ENCODE measurements at regions not wholly inside any gene's neighbourhood (a gene's known extent, or its start where the extent isn't known, plus 50 kb on each side); places are given as distances from the start of the nearest gene placed in this dataset.

- H2AK5ac ChIP-seq (ENCODE audit: low read depth, low read length), result no peak overlapping the region
- no peak overlapping the region for H2BK5ac ChIP-seq (ENCODE audit: low read length)
- no peak overlapping the region for H3K27ac ChIP-seq (replicated peaks; ENCODE audit: low read length)
- no peak overlapping the region for H3K18ac ChIP-seq (ENCODE audit: low read length)
- H2BK12ac ChIP-seq (ENCODE audit: low read length), result no peak overlapping the region
- H3K23ac ChIP-seq (ENCODE audit: low read depth, low read length, poor library complexity), result no peak overlapping the region
- H2AFZ ChIP-seq (ENCODE audit: low read length), result no peak overlapping the region
- no peak overlapping the region for H3K4me3 ChIP-seq (ENCODE audit: low read length in 2 of 2)
- no peaks in the 10 kb centered on the region for H3K9me3 ChIP-seq (replicated peaks in 1 of 2; ENCODE audit: control insufficient read depth in 2 of 2, insufficient read depth in 1 of 2, low read depth in 1 of 2, low read length in 2 of 2)
- no peaks in the 10 kb centered on the region for H3K4me1 ChIP-seq (ENCODE audit: control insufficient read depth in 2 of 2, insufficient read depth in 1 of 2, low read depth in 1 of 2, low read length in 2 of 2)
- no peak overlapping the region for H3K4me2 ChIP-seq (ENCODE audit: insufficient read depth, low read length, poor library complexity, severe bottlenecking)
- H2BK15ac ChIP-seq (ENCODE audit: low read length), result no peak overlapping the region
- no peak overlapping the region for H4K8ac ChIP-seq (ENCODE audit: low read depth, low read length)
- H3K79me1 ChIP-seq (ENCODE audit: low read depth, low read length), result no peaks in the 10 kb centered on the region
- no peak overlapping the region for H2BK120ac ChIP-seq (ENCODE audit: low read depth, low read length)
- no peaks in the 10 kb centered on the region for H3K27me3 ChIP-seq (ENCODE audit: control insufficient read depth in 3 of 3, insufficient read depth in 3 of 3, low read depth in 1 of 3, low read length in 3 of 3)
- no peak overlapping the region for H3K9ac ChIP-seq (ENCODE audit: low read depth, low read length, poor library complexity)
- H3K4ac ChIP-seq (ENCODE audit: low read length), result no peak overlapping the region
- DNase-seq (ENCODE audit: low spot score), result no peak
- no peak overlapping the region for H4K91ac ChIP-seq (ENCODE audit: low read depth, low read length, poor library complexity)
- no CpG with 5 or more reads among the region's 2 CpGs for WGBS, 2 donors (ENCODE audit: extremely low coverage in 2 of 2, insufficient read length in 2 of 2, insufficient replicate concordance in 1 of 2)
- no peak overlapping the region for H3K14ac ChIP-seq (ENCODE audit: low read length)
- H3K36me3 ChIP-seq (replicated peaks in 1 of 2; ENCODE audit: control insufficient read depth in 2 of 2, insufficient read depth in 2 of 2, low read length in 2 of 2), result no peaks in the 10 kb centered on the region
Measured at GRCh38 chr17:68718926-68719325, 117.8 kb upstream of the FAM20A start.

- no peaks in the 10 kb centered on the region for H3K79me1 ChIP-seq (ENCODE audit: low read depth, low read length)
- no peaks in the 10 kb centered on the region for H3K9me3 ChIP-seq (replicated peaks in 1 of 2; ENCODE audit: control insufficient read depth in 2 of 2, insufficient read depth in 1 of 2, low read depth in 1 of 2, low read length in 2 of 2)
- no peak overlapping the region for H2AK5ac ChIP-seq (ENCODE audit: low read depth, low read length)
- no peaks in the 10 kb centered on the region for H3K4me1 ChIP-seq (ENCODE audit: control insufficient read depth in 2 of 2, insufficient read depth in 1 of 2, low read depth in 1 of 2, low read length in 2 of 2)
- H2BK15ac ChIP-seq (ENCODE audit: low read length), result no peak overlapping the region
- H4K8ac ChIP-seq (ENCODE audit: low read depth, low read length), result no peak overlapping the region
- H3K18ac ChIP-seq (ENCODE audit: low read length), result no peak overlapping the region
- no peak for DNase-seq (ENCODE audit: low spot score)
- no peaks in the 10 kb centered on the region for H3K36me3 ChIP-seq (replicated peaks in 1 of 2; ENCODE audit: control insufficient read depth in 2 of 2, insufficient read depth in 2 of 2, low read length in 2 of 2)
- H2BK5ac ChIP-seq (ENCODE audit: low read length), result no peak overlapping the region
- no peak overlapping the region for H3K4me3 ChIP-seq (ENCODE audit: low read length in 2 of 2)
- H3K27me3 ChIP-seq (ENCODE audit: control insufficient read depth in 3 of 3, insufficient read depth in 3 of 3, low read depth in 1 of 3, low read length in 3 of 3), result no peaks in the 10 kb centered on the region
- no peak overlapping the region for H2BK12ac ChIP-seq (ENCODE audit: low read length)
- no peak overlapping the region for H2BK120ac ChIP-seq (ENCODE audit: low read depth, low read length)
- H4K91ac ChIP-seq (ENCODE audit: low read depth, low read length, poor library complexity), result no peak overlapping the region
- H3K23ac ChIP-seq (ENCODE audit: low read depth, low read length, poor library complexity), result no peak overlapping the region
- H3K14ac ChIP-seq (ENCODE audit: low read length), result no peak overlapping the region
- no peak overlapping the region for H3K9ac ChIP-seq (ENCODE audit: low read depth, low read length, poor library complexity)
- no peak overlapping the region for H3K4me2 ChIP-seq (ENCODE audit: insufficient read depth, low read length, poor library complexity, severe bottlenecking)
- no peak overlapping the region for H2AFZ ChIP-seq (ENCODE audit: low read length)
- no peak overlapping the region for H3K27ac ChIP-seq (replicated peaks; ENCODE audit: low read length)
- no peak overlapping the region for H3K4ac ChIP-seq (ENCODE audit: low read length)
Measured at GRCh38 chr17:68718465-68718864, 117.3 kb upstream of the FAM20A start.

GRCh38 chr17:68714676-68715075 lies 113.5 kb upstream of the FAM20A start:
- H3K4me2 ChIP-seq (ENCODE audit: insufficient read depth, low read length, poor library complexity, severe bottlenecking), result no peak overlapping the region
- peaks cover 0 to 7% (median 0%) of the 10 kb centered on the region in 3 experiments for H3K27me3 ChIP-seq (ENCODE audit: control insufficient read depth in 3 of 3, insufficient read depth in 3 of 3, low read depth in 1 of 3, low read length in 3 of 3)
- H4K91ac ChIP-seq (ENCODE audit: low read depth, low read length, poor library complexity), result no peak overlapping the region
- H3K9me3 ChIP-seq (replicated peaks in 1 of 2; ENCODE audit: control insufficient read depth in 2 of 2, insufficient read depth in 1 of 2, low read depth in 1 of 2, low read length in 2 of 2), result no peaks in the 10 kb centered on the region
- H3K14ac ChIP-seq (ENCODE audit: low read length), result no peak overlapping the region
- no peak overlapping the region for H2BK15ac ChIP-seq (ENCODE audit: low read length)
- H3K18ac ChIP-seq (ENCODE audit: low read length), result no peak overlapping the region
- no peaks in the 10 kb centered on the region for H3K36me3 ChIP-seq (replicated peaks in 1 of 2; ENCODE audit: control insufficient read depth in 2 of 2, insufficient read depth in 2 of 2, low read length in 2 of 2)
- no peak overlapping the region for H2BK5ac ChIP-seq (ENCODE audit: low read length)
- no peaks in the 10 kb centered on the region for H3K79me1 ChIP-seq (ENCODE audit: low read depth, low read length)
- WGBS, 2 donors (ENCODE audit: extremely low coverage in 2 of 2, insufficient read length in 2 of 2, insufficient replicate concordance in 1 of 2), result no CpG with 5 or more reads among the region's 2 CpGs
- H4K8ac ChIP-seq (ENCODE audit: low read depth, low read length), result no peak overlapping the region
- no peak overlapping the region for H2BK120ac ChIP-seq (ENCODE audit: low read depth, low read length)
- H2AK5ac ChIP-seq (ENCODE audit: low read depth, low read length), result no peak overlapping the region
- no peak overlapping the region for H3K4ac ChIP-seq (ENCODE audit: low read length)
- no peak overlapping the region for H3K23ac ChIP-seq (ENCODE audit: low read depth, low read length, poor library complexity)
- H3K4me3 ChIP-seq (ENCODE audit: low read length in 2 of 2), result no peak overlapping the region
- H3K4me1 ChIP-seq (ENCODE audit: control insufficient read depth in 2 of 2, insufficient read depth in 1 of 2, low read depth in 1 of 2, low read length in 2 of 2), result no peaks in the 10 kb centered on the region
- H3K27ac ChIP-seq (replicated peaks; ENCODE audit: low read length), result no peak overlapping the region
- no peak overlapping the region for H2AFZ ChIP-seq (ENCODE audit: low read length)
- no peak overlapping the region for H3K9ac ChIP-seq (ENCODE audit: low read depth, low read length, poor library complexity)
- no peak overlapping the region for H2BK12ac ChIP-seq (ENCODE audit: low read length)
- DNase-seq (ENCODE audit: low spot score), result no peak

GRCh38 chr17:68711858-68712257 lies 110.7 kb upstream of the FAM20A start:
- Histone ChIP-seq H3K9ac (ENCODE audit: low read depth, low read length, poor library complexity) (no peak overlapping the region), H3K27ac (replicated peaks; ENCODE audit: low read length) (no peak overlapping the region), H3K27me3 (ENCODE audit: control insufficient read depth in 3 of 3, insufficient read depth in 3 of 3, low read depth in 1 of 3, low read length in 3 of 3) (peaks cover 0 to 7% (median 0%) of the 10 kb centered on the region in 3 experiments), H3K9me3 (replicated peaks in 1 of 2; ENCODE audit: control insufficient read depth in 2 of 2, insufficient read depth in 1 of 2, low read depth in 1 of 2, low read length in 2 of 2) (no peaks in the 10 kb centered on the region), H2BK12ac (ENCODE audit: low read length) (no peak overlapping the region), H2BK120ac (ENCODE audit: low read depth, low read length) (no peak overlapping the region), H4K91ac (ENCODE audit: low read depth, low read length, poor library complexity) (no peak overlapping the region), H3K4ac (ENCODE audit: low read length) (no peak overlapping the region), H3K14ac (ENCODE audit: low read length) (no peak overlapping the region), H3K18ac (ENCODE audit: low read length) (no peak overlapping the region), H3K4me1 (ENCODE audit: control insufficient read depth in 2 of 2, insufficient read depth in 1 of 2, low read depth in 1 of 2, low read length in 2 of 2) (no peaks in the 10 kb centered on the region), H3K79me1 (ENCODE audit: low read depth, low read length) (no peaks in the 10 kb centered on the region), H2AK5ac (ENCODE audit: low read depth, low read length) (no peak overlapping the region), H3K4me2 (ENCODE audit: insufficient read depth, low read length, poor library complexity, severe bottlenecking) (no peak overlapping the region), H2BK5ac (ENCODE audit: low read length) (no peak overlapping the region), H2BK15ac (ENCODE audit: low read length) (no peak overlapping the region), H3K4me3 (ENCODE audit: low read length in 2 of 2) (no peak overlapping the region), H4K8ac (ENCODE audit: low read depth, low read length) (no peak overlapping the region), H3K36me3 (replicated peaks in 1 of 2; ENCODE audit: control insufficient read depth in 2 of 2, insufficient read depth in 2 of 2, low read length in 2 of 2) (no peaks in the 10 kb centered on the region), H3K23ac (ENCODE audit: low read depth, low read length, poor library complexity) (no peak overlapping the region), H2AFZ (ENCODE audit: low read length) (no peak overlapping the region)
- no peak for DNase-seq (ENCODE audit: low spot score)
- WGBS, 2 donors (ENCODE audit: extremely low coverage in 2 of 2, insufficient read length in 2 of 2, insufficient replicate concordance in 1 of 2), result no CpG with 5 or more reads among the region's 4 CpGs
